GM10248 (cell line): ENCODE measurements at regions not wholly inside any gene's neighbourhood (a gene's known extent, or its start where the extent isn't known, plus 50 kb on each side); places are given as distances from the start of the nearest gene placed in this dataset.

Experiments used
- CTCF ChIA-PET: fragments of 300-600 bp; sonication (Branson Sonifier 250); formaldehyde crosslinking; extraction: SDS; loops from one replicate; lab custom pipeline; 2021; ENCODE audit warnings: antibody characterized with exemption; lab: Yijun Ruan, JAX
- POLR2A ChIA-PET: fragments of 350-650 bp; sonication (Branson Sonifier 250); formaldehyde crosslinking; extraction: SDS; loops from one replicate; lab custom pipeline; 2020; ENCODE audit warnings: antibody characterized with exemption; lab: Yijun Ruan, JAX
- DNase-seq: peaks from one replicate; pipeline ENCODE4 v3.0.0; 2012; ENCODE audit errors: extremely low spot score
- TF ChIP-seq, protein P1 (sequence below): IDR thresholded peaks from 2 replicates; pipeline ENCODE4 v1.5.1; 2012; ENCODE audit warnings: mild to moderate bottlenecking, low read depth; ENCODE audit errors: extremely low read depth, missing control alignments, control extremely low read depth

DNA sequence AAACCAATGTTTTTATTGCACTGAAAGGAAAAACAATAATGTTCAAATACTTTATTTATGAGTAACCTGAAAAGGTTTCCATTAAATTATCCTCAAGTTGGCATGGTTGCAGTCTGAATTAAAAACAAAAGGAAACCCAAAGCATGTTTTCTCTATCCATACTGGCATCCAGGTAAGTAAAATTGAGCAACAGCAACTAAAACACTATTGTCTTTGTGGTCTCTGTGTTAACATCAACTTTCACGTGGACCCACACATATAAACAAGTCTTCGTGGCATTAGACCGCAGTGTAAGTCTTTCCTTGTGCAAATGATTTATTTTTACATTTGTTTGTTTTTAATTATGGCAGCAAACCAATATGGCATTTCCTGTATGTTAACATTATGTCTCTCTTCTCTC lies 757.6 kb downstream of the SEMA5A start:
- TF ChIP-seq, protein P1, sequence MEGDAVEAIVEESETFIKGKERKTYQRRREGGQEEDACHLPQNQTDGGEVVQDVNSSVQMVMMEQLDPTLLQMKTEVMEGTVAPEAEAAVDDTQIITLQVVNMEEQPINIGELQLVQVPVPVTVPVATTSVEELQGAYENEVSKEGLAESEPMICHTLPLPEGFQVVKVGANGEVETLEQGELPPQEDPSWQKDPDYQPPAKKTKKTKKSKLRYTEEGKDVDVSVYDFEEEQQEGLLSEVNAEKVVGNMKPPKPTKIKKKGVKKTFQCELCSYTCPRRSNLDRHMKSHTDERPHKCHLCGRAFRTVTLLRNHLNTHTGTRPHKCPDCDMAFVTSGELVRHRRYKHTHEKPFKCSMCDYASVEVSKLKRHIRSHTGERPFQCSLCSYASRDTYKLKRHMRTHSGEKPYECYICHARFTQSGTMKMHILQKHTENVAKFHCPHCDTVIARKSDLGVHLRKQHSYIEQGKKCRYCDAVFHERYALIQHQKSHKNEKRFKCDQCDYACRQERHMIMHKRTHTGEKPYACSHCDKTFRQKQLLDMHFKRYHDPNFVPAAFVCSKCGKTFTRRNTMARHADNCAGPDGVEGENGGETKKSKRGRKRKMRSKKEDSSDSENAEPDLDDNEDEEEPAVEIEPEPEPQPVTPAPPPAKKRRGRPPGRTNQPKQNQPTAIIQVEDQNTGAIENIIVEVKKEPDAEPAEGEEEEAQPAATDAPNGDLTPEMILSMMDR: no peak
- CTCF ChIA-PET: no interaction called here
- POLR2A ChIA-PET: no interaction called here
- DNase-seq: no peak

DNA sequence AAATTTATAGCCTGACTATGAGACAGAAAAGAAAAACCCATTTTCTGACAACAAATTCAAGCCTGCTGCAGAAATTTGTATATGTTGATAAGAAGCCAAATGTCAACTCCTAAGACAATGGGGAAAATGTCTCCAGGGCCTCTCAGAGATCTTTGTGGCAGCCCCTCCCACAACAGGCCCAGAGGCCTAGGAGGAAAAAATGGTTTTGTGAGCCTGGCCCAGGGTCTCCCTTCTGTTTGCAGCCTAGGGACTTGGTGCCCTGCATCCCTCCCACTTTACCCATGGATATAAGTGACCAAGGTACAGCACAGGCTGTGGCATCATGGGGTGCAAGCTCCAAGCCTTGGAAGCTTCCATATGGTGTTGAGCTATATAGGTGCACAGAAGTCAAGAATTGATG lies 740.2 kb downstream of the SEMA5A start:
- ChIA-PET POLR2A (no interaction called here), CTCF (no interaction called here)
- TF ChIP-seq, protein P1: no peak
- DNase-seq: no peak

DNA sequence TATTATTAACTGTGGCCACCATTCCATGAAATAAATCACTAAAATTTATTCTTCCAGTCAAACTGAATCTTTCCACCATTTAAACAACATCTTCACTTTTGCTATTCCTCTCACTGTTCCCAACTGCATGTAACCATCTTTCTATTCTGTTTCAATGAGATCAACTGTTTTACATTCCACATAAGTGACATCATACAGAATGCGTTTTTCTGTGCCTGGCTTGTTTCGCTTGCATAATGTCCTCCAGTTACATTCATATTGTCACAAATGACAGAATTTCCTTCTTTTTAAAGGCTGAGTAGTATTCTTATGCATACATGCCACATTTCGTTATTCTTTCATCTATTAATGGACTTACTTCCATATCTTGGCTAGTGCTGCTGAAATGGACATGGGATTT lies 738.2 kb downstream of the SEMA5A start:
- no peak for DNase-seq
- TF ChIP-seq, protein P1: no peak
- ChIA-PET CTCF (no interaction called here), POLR2A (no interaction called here)

DNA sequence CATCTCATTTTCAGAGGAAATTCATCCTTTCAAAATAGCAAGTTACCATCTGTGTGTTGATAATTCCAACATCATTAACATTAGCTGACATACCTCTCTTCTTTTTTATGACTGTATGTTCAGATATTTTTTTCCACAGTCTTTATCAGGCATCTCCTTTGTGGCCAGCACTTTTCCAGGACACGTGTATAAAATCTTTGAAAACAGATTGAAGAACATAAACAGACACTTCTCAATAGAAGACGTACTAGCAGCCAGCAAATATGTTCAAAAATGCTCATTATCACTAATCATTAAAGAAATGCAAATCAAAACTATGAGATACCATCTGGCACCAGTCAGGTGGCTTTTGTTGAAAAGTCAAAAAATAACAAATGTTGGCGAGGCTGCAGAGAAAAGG lies 734.3 kb downstream of the SEMA5A start:
- POLR2A ChIA-PET: no interaction called here
- CTCF ChIA-PET: no interaction called here
- TF ChIP-seq, protein P1: no peak
- DNase-seq: no peak

DNA sequence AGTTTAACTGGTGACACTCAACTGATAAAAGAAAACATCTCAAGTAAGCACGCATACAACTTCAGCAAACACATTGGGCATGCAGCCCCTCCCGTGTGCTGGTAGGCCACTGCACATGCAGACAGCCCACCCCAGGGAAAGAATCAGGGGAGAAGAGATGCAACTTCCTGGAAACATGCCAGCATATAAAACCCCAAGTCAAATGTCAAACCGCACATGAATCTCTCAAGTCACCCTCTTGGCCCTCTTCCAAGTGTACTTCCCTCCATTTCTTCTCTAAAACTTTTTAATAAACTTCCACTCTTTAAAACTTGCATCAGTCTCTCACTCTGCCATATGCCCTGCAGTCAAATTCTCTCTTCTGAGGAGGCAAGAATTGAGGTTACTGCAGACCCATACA lies 732.7 kb downstream of the SEMA5A start:
- ChIA-PET CTCF (no interaction called here), POLR2A (no interaction called here)
- no peak for DNase-seq
- TF ChIP-seq, protein P1: no peak

DNA sequence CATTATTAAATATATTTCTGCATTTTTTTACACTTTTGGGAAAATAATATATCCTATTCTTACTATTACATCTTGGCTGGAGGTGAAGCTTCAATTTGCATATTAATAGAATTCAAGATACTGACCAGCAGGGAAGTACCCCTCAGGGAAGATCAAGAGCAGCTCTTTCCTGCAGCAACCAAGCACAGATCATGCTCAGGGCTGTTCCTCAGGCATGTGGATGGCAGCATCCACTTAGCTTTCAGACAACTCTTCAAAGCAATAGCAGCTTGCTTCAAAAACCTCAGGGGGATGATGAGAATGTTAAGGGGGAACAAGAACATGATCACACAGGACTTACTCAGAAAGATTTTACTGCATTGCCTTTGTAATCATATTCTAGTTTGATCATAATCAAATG lies 731.8 kb downstream of the SEMA5A start:
- no peak for DNase-seq
- POLR2A ChIA-PET: no interaction called here
- TF ChIP-seq, protein P1: no peak
- CTCF ChIA-PET: no interaction called here

DNA sequence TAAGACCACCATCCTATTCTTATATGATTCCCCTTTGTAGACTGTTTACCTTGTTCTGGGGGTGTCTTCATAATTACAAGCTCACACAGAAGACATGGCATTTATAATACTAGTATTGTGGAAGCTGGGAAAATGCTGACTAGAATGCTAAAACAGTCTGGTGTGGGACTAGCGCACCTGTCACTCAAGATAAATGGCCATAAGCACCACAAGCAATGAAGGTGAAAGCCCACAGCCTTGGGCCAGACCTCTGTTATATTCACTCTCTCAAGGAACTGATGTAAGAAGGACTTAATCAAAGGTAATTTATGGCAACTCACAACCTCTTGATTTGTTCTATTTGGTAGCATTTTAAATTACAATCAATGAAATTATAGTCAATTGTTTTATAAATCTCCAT lies 721.5 kb downstream of the SEMA5A start:
- TF ChIP-seq, protein P1: no peak
- DNase-seq: no peak
- CTCF ChIA-PET: no interaction called here
- POLR2A ChIA-PET: no interaction called here
